ENCODE measurements at regions not wholly inside any gene's neighbourhood (a gene's known extent, or its start where the extent isn't known, plus 50 kb on each side); places are given as distances from the start of the nearest gene placed in this dataset.

- TF ChIP-seq CTCF (IDR thresholded peaks at IDR 0.05) (no peak), REST (IDR thresholded peaks at IDR 0.05; ENCODE audit: insufficient read depth in 1 of 2, low read depth in 2 of 2, low read length in 1 of 2) (no peak), POLR2AphosphoS5 (IDR thresholded peaks at IDR 0.05; ENCODE audit: low read depth, low read length) (no peak)
Observed at GRCh38 chr5:143634689-143635088, 177.3 kb upstream of the HMHB1 start.
